Activated CD4-positive, alpha-beta T cell treated with anti-CD3 and anti-CD28 coated beads, Interleukin-2, amount 50 U/mL, for 16 hours (primary cell): ENCODE measurements at regions not wholly inside any gene's neighbourhood (a gene's known extent, or its start where the extent isn't known, plus 50 kb on each side); places are given as distances from the start of the nearest gene placed in this dataset.

Experiments
- DNase-seq: peaks from one replicate; pipeline ENCODE4 v3.0.0-alpha.2; 2020

GRCh38 chr1:218027152-218027551 lies 257.9 kb upstream of the RRP15 start:
- no peak for DNase-seq

- no peak for DNase-seq
These were observed 254.2 kb upstream of the RRP15 start for GRCh38 chr1:218030846-218031245.

DNA sequence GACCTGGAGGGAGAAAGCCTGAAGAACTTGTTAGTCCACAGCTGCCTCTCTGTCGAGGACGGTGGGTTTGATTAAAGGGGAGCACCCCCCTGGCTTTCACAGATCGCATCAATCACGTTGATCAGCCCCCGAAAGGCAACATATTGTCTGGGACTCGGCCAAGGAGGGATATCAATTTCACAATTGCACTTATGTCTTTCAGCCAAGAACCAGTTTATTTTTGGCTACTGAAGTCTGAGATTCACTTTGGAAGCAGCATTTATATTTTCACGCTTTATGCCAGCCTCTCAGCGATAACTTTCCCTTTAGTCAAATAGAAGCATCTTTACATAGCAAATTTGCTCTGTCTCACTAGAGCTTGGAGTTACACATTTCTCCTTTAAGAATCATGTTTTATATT lies 253.2 kb upstream of the RRP15 start:
- no peak for DNase-seq

DNA sequence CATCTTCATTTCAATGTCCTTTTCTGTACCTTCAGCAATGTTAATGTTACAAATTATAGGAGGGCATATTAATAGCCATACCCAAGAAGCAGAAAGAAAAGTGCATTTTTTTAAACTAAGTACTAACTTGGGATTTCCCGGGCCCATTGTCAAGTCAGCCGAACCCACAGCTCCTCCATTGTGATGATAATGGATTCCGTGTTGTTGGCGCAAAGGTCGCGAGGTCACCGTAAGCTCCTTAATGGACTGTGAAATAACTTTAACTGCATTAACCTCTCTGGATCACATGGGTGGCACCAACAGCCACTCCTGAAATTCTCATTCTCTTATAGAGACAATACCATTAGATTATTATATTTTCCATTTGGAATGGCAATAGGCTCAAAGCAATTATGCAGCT lies 250.6 kb upstream of the RRP15 start:
- no peak for DNase-seq

GRCh38 chr1:218048828-218049420 lies 236.2 kb upstream of the RRP15 start:
- no peak for DNase-seq

- no peak for DNase-seq
These were observed 235.5 kb upstream of the RRP15 start for GRCh38 chr1:218049641-218050040.

- DNase-seq, result no peak
These were observed 226.4 kb upstream of the RRP15 start for GRCh38 chr1:218058730-218059129.

DNA sequence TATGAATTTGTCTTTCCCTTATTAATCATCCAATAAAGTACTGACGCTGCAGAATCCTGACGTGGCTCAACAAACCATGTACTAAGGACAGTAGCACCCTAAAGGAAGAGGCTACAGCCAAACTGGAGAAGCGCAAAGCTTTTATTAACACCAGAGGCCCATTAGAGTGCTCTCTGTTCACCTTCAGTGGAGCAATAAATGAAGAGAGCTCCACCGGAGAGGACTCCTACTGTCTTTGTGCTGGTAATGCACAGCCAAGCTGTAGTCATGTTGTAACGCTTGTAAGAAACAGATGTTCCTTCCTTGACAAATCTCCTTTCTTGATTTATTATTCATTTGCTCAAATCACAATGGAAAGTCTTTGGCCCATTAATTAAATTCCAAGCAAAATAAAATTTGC lies 220.7 kb upstream of the RRP15 start:
- DNase-seq, result no peak

DNA sequence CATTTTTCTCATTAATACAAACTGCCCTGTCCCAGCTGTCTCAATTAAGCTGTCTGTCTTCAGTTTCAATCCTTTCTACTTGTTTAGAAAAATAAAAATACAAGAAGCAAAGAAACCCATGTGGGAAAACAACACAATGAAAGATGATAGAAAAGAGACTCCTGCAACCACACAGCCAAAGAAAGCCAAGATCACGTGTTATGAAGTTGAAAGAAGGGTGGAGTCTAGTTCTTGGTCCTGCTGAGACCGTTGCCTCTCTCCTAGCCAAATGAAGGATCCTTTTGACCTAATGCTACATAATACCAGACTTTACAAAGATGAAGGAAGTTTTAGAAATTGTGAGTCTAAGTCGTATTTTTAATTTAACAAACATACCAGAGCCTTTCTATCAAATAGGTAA lies 218.8 kb upstream of the RRP15 start:
- DNase-seq, result no peak

- DNase-seq, result no peak
These were observed 216.9 kb upstream of the RRP15 start for GRCh38 chr1:218068241-218068640.

DNA sequence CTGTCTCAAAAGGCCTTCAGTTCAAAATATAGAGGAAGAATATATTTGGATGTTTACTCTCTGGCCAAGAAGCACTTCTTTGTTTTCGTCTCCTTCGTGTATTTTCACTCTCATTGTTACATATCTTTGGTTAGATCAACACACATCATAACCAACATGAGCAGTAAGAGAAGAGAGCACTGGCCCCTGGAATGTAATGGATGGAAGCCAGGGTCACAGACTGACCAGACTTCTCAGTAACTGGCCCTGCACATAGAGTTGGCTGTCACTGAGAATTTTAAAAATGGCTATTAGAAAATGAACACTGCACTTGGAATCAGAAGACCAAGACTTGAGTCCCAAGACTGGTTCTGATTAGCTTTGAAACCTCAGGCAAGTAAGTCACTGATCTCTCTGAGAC lies 215.9 kb upstream of the RRP15 start:
- DNase-seq, result no peak

GRCh38 chr1:218073062-218073461 lies 212.0 kb upstream of the RRP15 start:
- DNase-seq, result no peak

DNA sequence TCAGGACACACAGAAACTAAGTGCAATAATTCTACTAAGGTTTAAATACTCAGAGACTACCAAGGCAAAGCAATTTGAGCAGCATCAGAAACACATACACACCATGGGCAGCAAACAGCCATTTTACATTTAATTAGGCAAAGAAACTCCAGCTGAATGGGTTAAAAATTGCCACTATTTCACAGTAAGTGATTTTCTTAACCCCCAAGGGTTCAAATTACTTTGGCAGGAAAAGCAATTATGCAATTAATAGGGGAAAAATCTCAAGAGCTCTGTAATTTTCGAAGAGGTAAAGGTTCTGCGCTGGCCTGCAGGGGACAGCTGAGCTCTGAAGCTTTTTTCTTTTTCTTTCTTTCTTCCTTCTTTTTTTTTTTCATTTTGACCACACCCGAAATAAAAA lies 206.2 kb upstream of the RRP15 start:
- no peak for DNase-seq

DNA sequence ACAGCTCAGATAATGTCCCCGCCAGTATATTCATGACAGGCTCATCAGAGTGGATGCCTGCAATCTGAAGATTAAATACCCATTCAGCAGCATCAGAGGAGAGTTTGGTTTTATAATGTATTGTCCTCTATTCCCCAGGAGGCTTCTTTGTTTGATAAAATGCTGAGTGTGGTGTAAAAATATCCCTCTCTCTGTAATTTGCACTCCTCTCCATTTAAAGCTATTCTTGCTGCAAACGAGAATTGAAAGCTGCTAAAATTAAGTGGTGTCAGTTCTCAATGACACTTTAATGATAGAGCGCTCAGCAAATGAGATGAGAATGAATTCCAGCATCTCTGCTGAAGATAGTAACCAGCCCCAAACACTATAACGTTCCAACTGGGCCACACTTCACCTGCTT lies 205.7 kb upstream of the RRP15 start:
- DNase-seq, result no peak

GRCh38 chr1:218079820-218080219 lies 205.3 kb upstream of the RRP15 start:
- no peak for DNase-seq

- DNase-seq, result no peak
These were observed 204.2 kb upstream of the RRP15 start for GRCh38 chr1:218080863-218081262.

- no peak for DNase-seq
These were observed 203.7 kb upstream of the RRP15 start for GRCh38 chr1:218081358-218081757.

DNA sequence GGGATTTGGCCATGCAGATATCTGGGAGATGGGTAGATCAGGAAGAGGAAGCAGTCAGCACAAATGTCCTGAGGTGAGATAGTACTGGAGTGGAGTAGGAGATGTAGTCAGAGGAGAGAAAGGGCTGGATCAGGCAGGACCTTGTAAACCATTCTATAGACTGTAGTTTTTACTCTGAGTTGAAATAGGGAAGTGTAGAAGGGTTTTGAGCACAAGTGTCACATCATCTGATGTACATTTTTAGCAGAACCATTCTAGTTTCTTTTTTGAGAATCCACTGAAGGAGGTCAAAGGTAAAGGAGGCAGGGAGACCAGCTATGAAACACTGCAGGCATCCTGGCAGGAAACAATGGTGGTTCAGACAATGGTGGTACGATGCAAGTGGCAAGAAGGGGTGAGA lies 194.6 kb upstream of the RRP15 start:
- DNase-seq, result no peak

- no peak for DNase-seq
These were observed 183.7 kb upstream of the RRP15 start for GRCh38 chr1:218101409-218101808.

DNA sequence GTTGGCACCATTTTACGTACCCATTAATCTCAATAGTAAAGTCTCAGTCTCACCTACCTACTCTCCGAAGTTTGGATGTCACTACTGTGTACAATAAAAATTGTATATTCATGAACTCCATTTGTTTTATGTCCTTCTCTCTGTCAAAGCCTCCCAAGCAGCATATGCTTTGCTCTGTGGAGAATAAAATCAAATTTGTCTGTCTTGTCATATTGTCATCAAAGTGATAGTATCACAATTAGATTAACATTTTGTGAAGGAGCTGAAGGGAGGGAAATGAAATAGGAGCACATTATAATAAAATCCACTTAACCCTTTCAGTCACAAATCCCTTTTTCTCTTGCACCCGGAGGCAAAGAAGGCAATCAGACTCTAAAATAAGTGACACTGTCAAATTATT lies 177.1 kb upstream of the RRP15 start:
- no peak for DNase-seq

DNA sequence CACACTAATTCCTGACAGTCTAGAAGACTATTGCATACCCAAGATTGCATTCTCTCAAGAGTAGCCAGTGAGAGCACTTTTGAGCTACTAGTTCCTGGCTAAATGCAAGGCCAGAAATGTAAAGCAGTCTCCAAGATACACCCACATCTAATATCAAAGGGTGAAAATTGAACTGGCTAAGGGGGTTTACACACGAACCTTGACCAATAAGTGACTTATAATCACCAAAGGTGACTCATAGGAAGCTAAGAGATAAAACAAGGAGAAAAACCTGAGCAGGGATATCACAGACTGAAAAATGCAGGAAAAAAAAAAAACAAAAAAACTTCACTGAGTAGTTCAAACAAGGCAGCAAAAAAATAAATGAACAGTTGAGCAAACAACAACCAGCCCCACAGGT lies 172.2 kb upstream of the RRP15 start:
- no peak for DNase-seq

GRCh38 chr1:218123968-218124367 lies 161.1 kb upstream of the RRP15 start:
- no peak for DNase-seq

DNA sequence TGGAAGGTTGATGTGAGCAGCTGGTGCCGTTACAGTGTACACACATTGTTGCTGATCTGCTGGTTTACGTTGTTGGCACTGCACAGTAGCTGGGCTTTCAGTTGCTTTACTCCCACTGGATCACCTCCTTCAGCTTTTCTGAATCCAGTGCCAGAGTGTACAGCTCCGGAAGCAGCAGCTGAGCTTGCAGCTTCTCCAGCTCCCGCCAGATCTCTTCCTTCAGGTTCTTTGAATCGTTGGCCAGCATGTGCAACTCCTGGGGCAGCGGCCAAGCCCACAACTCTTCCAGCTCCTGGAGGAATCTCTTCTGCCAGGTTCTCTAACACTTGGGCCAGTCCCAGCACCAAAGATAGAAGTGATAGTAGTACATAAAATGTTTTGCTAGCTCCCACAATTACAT lies 149.7 kb upstream of the RRP15 start:
- no peak for DNase-seq

GRCh38 chr1:218139761-218140160 lies 145.3 kb upstream of the RRP15 start:
- DNase-seq, result no peak

DNA sequence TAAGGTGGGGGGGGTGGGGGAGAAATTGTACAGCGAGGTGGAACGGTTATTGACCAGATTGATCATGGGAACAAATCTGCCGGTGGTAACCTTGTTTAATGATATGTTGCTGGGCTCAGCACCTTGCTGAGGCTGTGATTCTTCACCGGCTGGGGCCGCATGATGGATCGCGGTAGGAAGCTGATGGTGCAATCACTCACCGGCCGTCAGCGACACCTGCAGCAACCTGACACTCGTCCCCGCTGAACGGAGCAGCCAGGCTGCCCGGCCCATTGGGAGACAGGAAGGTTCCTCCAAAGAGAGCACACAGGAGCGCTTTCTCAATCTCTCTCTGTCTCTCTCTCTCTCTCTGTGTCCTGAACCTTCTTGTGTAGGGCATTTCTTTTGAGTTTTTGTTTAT lies 128.5 kb upstream of the RRP15 start:
- no peak for DNase-seq

- no peak for DNase-seq
These were observed 121.7 kb upstream of the RRP15 start for GRCh38 chr1:218163371-218163770.
